Endothelial cell of umbilical vein (primary cell): ENCODE measurements at regions not wholly inside any gene's neighbourhood (a gene's known extent, or its start where the extent isn't known, plus 50 kb on each side); places are given as distances from the start of the nearest gene placed in this dataset.

ENCODE experiments used
- MAX ChIP-seq: IDR thresholded peaks from 2 replicates; pipeline ENCODE4 v1.6.1; 2011; ENCODE audit not compliant: insufficient read depth, insufficient read length
- POLR2AphosphoS5 ChIP-seq: IDR thresholded peaks from 2 replicates; pipeline ENCODE4 v1.6.1; 2012; ENCODE audit warnings: low read depth, mild to moderate bottlenecking, control low read depth, low read length, moderate library complexity; ENCODE audit not compliant: insufficient read depth

DNA sequence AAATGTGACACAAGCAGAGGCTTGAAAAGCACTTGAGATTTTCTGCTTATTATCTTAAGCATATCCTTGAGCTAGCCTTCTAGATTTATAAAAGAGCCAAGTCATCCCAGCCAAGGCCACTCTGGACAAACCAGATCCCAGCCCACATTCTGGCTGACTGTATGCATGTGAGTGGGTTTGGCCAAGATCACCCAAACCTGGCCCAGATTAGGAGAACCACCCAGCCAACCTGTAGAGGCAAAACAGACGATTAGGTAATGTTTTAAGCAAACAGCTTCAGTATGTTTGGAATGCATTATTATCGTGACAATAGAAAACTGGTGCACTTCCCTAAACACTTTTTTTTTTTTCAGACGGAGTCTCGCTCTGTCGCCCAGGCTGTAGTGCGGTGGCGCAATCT is 151.9 kb downstream of the SPATA31D1 start:
- TF ChIP-seq POLR2AphosphoS5 (no peak), MAX (no peak)
